ENCODE measurements at regions not wholly inside any gene's neighbourhood (a gene's known extent, or its start where the extent isn't known, plus 50 kb on each side); places are given as distances from the start of the nearest gene placed in this dataset.
"Not testable (repeated sequence)": the region's sequence is repeated elsewhere in the genome, so short reads cannot be mapped to it uniquely, and the experiment has no call there.

GRCh38 chr14:37787879-37788494 lies 192.6 kb downstream of the TTC6 start:
- no peak for DNase-seq (ENCODE audit: low read depth)

GRCh38 chr14:37791384-37792036 lies 196.1 kb downstream of the TTC6 start:
- no peak for DNase-seq (ENCODE audit: low read depth)

DNA sequence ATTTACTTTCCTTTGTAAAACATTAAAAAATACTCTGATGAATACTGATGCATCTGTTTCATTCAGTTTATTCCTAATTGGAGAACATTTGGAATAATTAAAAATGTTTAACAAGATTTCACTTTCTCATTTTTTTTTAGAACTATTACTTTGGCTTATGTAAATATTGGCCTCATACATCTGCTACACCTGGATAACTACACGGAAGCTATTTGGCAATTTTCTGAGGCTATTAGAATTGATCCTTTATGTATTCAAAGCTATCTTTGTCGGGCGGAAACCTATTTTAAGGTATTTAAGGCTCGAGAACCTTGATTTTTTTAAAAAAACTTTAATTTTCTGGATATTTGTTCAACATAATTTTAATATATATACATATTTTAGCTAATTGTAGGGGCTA lies 196.7 kb downstream of the TTC6 start:
- DNase-seq (ENCODE audit: low read depth) = no peak

- DNase-seq (ENCODE audit: low read depth) = no peak
Measured at GRCh38 chr14:37796703-37797416, 201.4 kb downstream of the TTC6 start.

GRCh38 chr14:37797675-37798074 lies 202.2 kb downstream of the TTC6 start:
- DNase-seq (ENCODE audit: low read depth) = no peak

GRCh38 chr14:37807722-37808121 lies 212.3 kb downstream of the TTC6 start:
- no peak for DNase-seq (ENCODE audit: low read depth)

- no peak for DNase-seq (ENCODE audit: low read depth)
Measured at GRCh38 chr14:37810094-37810801, 214.8 kb downstream of the TTC6 start.

GRCh38 chr14:37813732-37814131 lies 218.3 kb downstream of the TTC6 start:
- DNase-seq (ENCODE audit: low read depth) = no peak

- DNase-seq (ENCODE audit: low read depth) = no peak
Measured at GRCh38 chr14:37816135-37816534, 220.7 kb downstream of the TTC6 start.

GRCh38 chr14:37816743-37817295 lies 221.4 kb downstream of the TTC6 start:
- DNase-seq (ENCODE audit: low read depth) = no peak

DNA sequence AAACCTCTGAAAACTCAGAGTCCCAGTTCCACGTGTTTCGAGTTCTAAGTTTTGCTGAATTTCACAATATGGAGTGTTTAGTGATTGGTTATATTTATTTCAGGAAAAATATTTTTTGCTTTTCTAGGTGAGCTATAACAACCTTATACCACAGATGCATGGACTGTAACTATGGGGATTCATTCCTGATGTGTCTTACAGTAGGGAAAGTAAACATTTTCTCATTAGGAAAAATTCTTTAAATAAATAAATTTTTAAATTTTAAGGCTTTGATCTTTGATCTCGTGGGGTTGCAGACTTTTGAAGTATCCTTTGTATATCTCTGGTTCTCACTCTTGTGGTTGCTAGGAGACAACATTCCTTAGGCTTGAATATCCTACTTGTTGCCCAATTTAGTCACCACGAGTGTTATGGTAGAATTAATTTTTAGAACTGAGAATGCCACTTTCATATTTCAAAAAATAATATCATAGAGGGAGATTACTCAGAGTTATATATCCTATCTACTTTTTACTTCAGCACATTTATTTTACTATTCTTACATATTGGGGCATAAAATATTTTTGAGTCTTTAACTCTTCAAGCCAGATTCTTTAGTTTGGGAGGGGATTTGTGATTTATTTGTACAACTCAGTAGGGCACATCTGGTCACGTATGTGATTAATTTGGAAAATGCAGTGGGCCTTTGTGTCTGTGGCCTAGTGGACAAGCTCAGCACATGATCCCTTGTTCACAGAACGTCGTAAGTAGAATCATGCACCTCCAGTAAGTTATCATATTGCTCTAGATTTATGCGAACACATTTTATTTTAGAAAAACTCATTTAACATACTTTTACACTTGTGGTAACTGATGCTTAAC lies 224.0 kb downstream of the TTC6 start:
- no peak for DNase-seq (ENCODE audit: low read depth)

GRCh38 chr14:37820810-37821209 lies 225.4 kb downstream of the TTC6 start:
- not testable (repeated sequence) for DNase-seq (ENCODE audit: low read depth)

DNA sequence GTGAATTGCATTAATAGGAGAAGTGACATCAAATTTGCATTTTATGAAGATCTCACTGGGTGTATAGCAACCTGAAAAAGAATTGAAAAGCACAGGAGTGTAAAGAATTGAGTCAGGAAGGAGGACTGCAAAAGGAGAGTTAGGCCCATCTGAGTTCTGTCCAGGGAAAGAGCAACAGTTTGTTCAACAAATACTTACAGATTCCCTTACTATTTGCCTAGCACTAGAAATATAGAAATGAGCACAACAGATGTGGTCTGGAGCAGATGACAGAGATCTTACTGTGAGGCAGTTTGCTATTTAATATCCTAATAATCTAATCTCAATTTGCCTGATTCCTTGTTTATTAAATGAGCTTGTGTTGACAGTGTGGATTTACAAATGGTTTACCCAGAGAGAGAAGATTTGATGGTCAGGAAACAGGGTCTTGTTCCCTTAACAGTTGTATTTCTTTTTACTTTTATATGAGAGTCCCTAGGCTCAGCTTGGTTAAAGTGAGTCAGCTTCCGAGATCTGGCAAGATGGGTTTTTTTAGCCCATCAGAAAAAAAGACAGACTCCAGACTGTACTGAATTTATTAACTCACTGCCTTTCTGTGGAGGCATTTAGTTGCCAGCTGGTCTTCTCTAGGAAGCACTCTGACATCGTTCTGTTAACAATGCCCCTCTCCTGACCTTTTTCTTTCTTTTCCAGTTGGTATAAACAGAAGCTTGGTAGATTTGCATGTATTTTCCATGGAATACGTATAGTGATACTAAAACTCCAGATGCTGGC lies 229.7 kb downstream of the TTC6 start:
- DNase-seq (ENCODE audit: low read depth) = no peak

- no peak for DNase-seq (ENCODE audit: low read depth)
Measured at GRCh38 chr14:37826869-37827268, 231.4 kb downstream of the TTC6 start.

GRCh38 chr14:37830271-37830670 lies 234.8 kb downstream of the TTC6 start:
- no peak for DNase-seq (ENCODE audit: low read depth)

- DNase-seq (ENCODE audit: low read depth) = no peak
Measured at GRCh38 chr14:37834275-37834674, 238.8 kb downstream of the TTC6 start.

DNA sequence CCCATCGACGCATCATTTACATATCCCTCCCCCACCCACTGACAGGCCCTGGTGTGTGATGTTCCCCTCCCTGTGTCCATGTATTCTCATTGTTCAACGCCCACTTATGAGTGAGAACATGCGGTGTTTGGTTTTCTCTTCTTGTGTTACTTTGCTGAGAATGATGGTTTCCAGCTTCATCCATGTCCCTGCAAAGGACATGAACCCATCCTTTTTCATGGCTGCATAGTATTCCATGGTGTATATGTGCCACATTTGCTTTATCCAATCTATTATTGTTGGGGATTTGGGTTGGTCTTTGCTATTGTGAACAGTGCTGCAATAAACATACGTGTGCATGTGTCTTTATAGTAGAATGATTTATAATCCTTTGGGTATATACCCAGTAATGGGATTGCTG lies 243.3 kb downstream of the TTC6 start:
- not testable (repeated sequence) for DNase-seq (ENCODE audit: low read depth)

GRCh38 chr14:37841039-37841438 lies 245.6 kb downstream of the TTC6 start:
- DNase-seq (ENCODE audit: low read depth) = not testable (repeated sequence)

GRCh38 chr14:37842106-37842505 lies 246.7 kb downstream of the TTC6 start:
- no peak for DNase-seq (ENCODE audit: low read depth)

- no peak for DNase-seq (ENCODE audit: low read depth)
Measured at GRCh38 chr14:37843954-37844607, 248.7 kb downstream of the TTC6 start.

Measured in activated T-cell treated with anti-CD3 and anti-CD28 coated beads for 1 hour (primary cell).